A673 (cell line): ENCODE measurements at regions not wholly inside any gene's neighbourhood (a gene's known extent, or its start where the extent isn't known, plus 50 kb on each side); places are given as distances from the start of the nearest gene placed in this dataset.

Source experiments
- EZH2 ChIP-seq: fragments of 200-600 bp; sonication (generic); IDR thresholded peaks from 2 replicates; pipeline ENCODE4 v1.6.1; 2017; ENCODE audit warnings: borderline replicate concordance, low read depth, mild to moderate bottlenecking, mixed read lengths, antibody characterized with exemption, low read length; ENCODE audit not compliant: poor library complexity, severe bottlenecking
- TF ChIP-seq, protein P1 (sequence below): fragments of 300-800, 200-600 bp; sonication (generic); conservative IDR thresholded peaks from 2 replicates; pipeline ENCODE4 v1.5.1; 2017; ENCODE audit warnings: low read depth, mild to moderate bottlenecking, antibody characterized with exemption, low read length, moderate library complexity, mixed read lengths

DNA sequence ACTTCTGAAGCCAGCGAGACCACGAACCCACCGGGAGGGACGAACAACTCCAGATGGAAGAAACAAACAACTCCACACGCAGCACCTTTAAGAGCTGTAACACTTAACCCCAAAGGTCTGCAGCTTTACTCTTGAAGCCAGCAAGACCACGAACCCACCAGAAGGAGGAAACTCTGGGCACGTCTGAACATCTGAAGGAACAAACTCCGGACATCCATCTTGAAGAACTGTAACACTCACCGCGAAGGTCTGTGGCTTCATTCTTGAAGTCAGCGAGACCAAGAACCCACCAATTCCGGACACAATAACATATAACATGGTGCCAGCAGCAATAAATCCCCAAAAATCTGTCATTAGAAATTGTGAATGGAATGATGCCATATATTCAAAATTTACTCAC is 180.9 kb downstream of the TLE1 start:
- no peak for TF ChIP-seq EZH2
- TF ChIP-seq, protein P1, sequence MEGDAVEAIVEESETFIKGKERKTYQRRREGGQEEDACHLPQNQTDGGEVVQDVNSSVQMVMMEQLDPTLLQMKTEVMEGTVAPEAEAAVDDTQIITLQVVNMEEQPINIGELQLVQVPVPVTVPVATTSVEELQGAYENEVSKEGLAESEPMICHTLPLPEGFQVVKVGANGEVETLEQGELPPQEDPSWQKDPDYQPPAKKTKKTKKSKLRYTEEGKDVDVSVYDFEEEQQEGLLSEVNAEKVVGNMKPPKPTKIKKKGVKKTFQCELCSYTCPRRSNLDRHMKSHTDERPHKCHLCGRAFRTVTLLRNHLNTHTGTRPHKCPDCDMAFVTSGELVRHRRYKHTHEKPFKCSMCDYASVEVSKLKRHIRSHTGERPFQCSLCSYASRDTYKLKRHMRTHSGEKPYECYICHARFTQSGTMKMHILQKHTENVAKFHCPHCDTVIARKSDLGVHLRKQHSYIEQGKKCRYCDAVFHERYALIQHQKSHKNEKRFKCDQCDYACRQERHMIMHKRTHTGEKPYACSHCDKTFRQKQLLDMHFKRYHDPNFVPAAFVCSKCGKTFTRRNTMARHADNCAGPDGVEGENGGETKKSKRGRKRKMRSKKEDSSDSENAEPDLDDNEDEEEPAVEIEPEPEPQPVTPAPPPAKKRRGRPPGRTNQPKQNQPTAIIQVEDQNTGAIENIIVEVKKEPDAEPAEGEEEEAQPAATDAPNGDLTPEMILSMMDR, result no peak
